GM12873 (cell line): ENCODE measurements at regions not wholly inside any gene's neighbourhood (a gene's known extent, or its start where the extent isn't known, plus 50 kb on each side); places are given as distances from the start of the nearest gene placed in this dataset.

Experiments used
- TF ChIP-seq, protein P1 (sequence below): IDR thresholded peaks from 2 replicates; pipeline ENCODE4 v1.5.1; 2012; ENCODE audit warnings: low read depth, mild to moderate bottlenecking, moderate library complexity, low read length, control low read depth; ENCODE audit not compliant: insufficient read depth; ENCODE audit errors: missing control alignments

DNA sequence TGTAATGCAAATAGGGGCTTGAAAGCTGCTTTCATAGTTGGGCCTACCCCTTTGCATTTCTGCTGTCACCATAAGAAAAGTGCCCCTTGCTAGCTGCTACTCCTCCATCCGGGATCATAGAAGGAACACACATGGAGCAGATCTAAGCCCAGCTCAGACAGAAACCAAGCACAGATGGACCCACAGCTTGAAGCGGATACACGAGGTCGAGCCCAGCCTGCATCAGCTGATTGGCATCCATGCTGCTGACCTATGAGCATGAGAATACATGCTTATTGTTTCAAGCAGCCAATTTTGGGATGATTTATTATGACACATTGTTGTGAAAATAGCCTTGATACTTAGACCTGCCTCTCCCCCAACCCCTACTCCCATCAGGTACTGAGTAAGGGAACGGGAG lies 109.2 kb downstream of the ZNF467 start:
- TF ChIP-seq, protein P1, sequence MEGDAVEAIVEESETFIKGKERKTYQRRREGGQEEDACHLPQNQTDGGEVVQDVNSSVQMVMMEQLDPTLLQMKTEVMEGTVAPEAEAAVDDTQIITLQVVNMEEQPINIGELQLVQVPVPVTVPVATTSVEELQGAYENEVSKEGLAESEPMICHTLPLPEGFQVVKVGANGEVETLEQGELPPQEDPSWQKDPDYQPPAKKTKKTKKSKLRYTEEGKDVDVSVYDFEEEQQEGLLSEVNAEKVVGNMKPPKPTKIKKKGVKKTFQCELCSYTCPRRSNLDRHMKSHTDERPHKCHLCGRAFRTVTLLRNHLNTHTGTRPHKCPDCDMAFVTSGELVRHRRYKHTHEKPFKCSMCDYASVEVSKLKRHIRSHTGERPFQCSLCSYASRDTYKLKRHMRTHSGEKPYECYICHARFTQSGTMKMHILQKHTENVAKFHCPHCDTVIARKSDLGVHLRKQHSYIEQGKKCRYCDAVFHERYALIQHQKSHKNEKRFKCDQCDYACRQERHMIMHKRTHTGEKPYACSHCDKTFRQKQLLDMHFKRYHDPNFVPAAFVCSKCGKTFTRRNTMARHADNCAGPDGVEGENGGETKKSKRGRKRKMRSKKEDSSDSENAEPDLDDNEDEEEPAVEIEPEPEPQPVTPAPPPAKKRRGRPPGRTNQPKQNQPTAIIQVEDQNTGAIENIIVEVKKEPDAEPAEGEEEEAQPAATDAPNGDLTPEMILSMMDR: no peak

DNA sequence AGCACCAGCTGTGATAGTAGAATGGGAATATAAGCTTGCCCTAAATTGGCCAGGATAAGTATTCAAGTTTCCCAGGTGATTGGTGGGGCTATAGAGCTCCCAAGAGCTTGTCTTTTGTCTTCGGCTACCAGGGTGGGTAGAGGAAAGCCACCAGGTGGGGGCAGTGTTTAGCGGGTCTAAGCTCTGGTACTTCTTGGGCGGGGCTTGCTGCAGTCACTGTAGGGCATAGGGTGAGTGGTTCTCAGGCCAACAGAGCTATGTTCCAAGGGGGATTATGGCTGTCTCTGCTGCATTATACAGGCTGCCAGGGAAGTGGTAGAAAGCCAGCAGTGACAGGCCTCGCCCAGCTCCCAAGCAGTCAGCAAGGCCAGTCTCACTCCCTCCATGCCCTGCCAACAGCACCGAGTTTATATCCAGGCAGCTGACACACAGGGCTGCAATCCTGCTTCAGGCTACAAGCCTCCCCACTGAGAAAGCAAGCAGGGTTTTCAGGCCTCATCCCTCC lies 110.7 kb downstream of the ZNF467 start:
- TF ChIP-seq, protein P1: peak; percentile 76

DNA sequence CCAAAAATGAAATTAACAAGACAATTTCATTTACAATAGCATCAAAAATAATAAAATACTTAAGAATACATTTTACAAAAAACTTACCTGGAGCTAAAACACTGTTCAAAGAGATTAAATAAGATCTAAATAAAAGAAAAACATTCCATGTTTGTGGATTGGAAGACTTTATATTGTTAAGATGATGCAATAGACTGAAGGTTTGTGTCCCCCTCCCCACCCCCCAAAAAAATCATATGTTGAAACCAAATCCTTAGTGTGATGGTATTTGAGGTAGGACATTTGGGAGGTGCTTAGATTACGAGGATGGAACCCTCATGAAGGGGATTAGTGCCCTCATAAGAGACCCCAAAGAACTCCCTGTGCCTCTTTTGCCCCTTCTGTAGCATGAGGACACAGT lies 117.6 kb downstream of the ZNF467 start:
- TF ChIP-seq, protein P1: no peak

DNA sequence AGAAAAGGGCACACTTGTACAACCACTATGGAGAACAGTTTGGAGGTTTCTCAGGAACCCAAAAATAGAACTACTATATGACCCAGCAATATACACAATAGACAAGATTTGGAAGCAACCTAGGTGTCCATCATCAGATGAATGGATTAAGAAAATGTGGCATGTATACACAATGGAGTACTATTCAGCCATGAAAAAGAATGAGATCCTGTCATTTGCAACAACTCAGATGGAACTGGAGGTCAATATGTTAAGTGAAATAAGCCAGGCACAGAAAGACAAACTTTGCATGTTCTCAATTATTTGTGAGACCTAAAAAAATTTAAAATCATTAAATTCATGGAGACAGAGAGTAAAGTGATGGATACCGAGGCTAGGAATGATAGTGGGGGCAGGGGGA lies 118.8 kb downstream of the ZNF467 start:
- TF ChIP-seq, protein P1: no peak

DNA sequence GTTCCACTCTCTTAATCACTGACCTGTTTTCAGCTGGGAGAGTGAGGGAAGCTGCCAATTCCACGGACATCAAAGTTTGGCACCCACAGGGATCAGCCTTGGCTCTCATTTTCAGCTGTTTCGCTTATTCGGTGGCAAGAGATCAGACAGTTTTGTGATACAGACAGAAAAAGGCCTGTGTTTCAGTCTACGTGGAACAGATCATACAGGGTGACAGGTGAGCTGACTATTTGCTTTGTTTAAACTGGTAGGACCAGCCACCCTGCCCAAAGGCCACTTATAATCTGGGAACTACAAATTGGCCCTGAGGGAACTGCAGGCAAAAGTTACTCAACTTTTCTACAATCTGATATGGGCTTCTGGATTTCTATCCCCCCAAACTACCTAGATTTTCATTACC lies 128.6 kb downstream of the ZNF467 start:
- TF ChIP-seq, protein P1: no peak

DNA sequence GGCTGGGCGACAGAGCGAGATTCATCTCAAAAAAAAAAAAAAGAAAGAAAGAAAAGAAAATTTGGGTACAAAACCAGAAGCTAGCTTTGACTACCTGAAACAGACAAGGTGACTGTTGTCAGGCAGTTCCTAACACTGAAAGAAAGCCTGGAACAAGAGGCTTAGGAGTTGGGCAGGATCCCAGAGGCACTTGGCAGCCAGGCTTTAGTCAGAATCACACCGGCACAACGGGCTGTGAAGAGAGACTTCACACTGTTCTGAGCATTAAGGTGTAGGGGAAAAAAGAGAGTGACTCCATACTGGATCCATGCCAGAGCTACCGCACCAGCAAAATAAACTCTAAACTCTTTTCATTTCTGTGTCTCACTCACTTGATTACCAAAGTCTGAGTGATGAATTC lies 130.8 kb downstream of the ZNF467 start:
- TF ChIP-seq, protein P1: no peak

DNA sequence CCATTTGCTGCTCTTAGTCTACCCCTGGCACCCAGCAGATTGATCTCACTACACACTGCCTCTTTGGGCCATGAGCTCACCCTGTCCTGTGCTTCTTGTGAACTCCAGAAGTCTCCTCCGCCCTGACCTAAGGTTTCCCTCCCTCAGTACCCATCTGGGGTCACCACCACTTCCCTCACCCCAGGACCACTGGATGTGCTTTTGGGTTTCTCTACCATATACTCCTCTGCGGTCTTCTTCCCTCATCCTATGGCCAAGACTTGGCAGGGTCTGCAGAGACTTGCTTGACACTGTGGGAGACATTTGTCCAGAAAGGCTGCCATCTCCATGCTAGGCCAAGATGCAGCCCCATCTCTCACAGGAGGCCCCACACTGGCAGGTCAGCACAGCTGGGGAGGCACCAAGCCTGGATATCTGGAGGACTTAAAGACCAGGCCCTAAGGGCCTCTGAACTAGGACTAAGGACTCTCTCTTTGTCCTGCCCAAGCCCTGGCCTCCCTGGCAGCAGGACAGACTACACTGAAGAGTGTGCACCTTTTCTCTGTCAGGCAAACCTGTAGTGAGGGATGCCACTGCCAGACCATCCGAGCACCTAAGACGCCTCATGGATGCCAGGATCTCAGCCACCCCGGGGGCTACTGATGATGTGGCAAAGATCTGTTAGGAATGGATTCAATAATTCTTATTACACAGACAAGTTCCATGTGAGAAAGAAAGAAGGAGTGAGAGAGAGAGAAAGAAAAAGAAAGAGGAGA lies 134.6 kb downstream of the ZNF467 start:
- TF ChIP-seq, protein P1: no peak
